ENCODE measurements at regions not wholly inside any gene's neighbourhood (a gene's known extent, or its start where the extent isn't known, plus 50 kb on each side); places are given as distances from the start of the nearest gene placed in this dataset.

GRCh38 chr12:124448955-124449622 is 118.3 kb downstream of the NCOR2 start:
- WGBS (ENCODE audit: insufficient coverage, low coverage, low lambda C conversion rate, missing lambda C conversion rate): 79% methylated on average over 4 of the region's 12 CpGs
- DNase-seq (no peak), ATAC-seq (no peak)
- Histone ChIP-seq H3K27ac (no peak overlapping the region), H3K4me3 (no peak overlapping the region), H3K27me3 (no peaks in the 10 kb centered on the region), H3K9me3 (no peaks in the 10 kb centered on the region), H3K4me1 (peaks cover 0 to 6% (median 2%) of the 10 kb centered on the region in 4 donors), H3K36me3 (peaks cover 0 to 2% (median under 1%) of the 10 kb centered on the region in 4 donors)
- intact Hi-C loops (cut with DNase I): no loop called here
- no peak for TF ChIP-seq POLR2A (IDR thresholded peaks at IDR 0.05)
- TF ChIP-seq, protein P1, sequence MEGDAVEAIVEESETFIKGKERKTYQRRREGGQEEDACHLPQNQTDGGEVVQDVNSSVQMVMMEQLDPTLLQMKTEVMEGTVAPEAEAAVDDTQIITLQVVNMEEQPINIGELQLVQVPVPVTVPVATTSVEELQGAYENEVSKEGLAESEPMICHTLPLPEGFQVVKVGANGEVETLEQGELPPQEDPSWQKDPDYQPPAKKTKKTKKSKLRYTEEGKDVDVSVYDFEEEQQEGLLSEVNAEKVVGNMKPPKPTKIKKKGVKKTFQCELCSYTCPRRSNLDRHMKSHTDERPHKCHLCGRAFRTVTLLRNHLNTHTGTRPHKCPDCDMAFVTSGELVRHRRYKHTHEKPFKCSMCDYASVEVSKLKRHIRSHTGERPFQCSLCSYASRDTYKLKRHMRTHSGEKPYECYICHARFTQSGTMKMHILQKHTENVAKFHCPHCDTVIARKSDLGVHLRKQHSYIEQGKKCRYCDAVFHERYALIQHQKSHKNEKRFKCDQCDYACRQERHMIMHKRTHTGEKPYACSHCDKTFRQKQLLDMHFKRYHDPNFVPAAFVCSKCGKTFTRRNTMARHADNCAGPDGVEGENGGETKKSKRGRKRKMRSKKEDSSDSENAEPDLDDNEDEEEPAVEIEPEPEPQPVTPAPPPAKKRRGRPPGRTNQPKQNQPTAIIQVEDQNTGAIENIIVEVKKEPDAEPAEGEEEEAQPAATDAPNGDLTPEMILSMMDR (IDR thresholded peaks at IDR 0.05): no peak

- intact Hi-C loops (cut with DNase I): no loop called here
- ATAC-seq: no peak
- peaks cover 0 to 4% (median 0%) of the 10 kb centered on the region in 4 donors for H3K4me1 ChIP-seq
- WGBS (ENCODE audit: insufficient coverage, low coverage, low lambda C conversion rate, missing lambda C conversion rate): 72% methylated on average over 2 of the region's 23 CpGs
- H3K36me3 ChIP-seq: peaks cover 0 to 2% (median under 1%) of the 10 kb centered on the region in 4 donors
- no peaks in the 10 kb centered on the region for H3K27me3 ChIP-seq
- H3K9me3 ChIP-seq: no peaks in the 10 kb centered on the region
- no peak for TF ChIP-seq POLR2A (IDR thresholded peaks at IDR 0.05)
- DNase-seq: no peak
- H3K4me3 ChIP-seq: no peak overlapping the region
- H3K27ac ChIP-seq: no peak overlapping the region
Observed at GRCh38 chr12:124448241-124448954, 119.0 kb downstream of the NCOR2 start.

- Histone ChIP-seq H3K9me3 (no peaks in the 10 kb centered on the region), H3K4me1 (no peaks in the 10 kb centered on the region), H3K4me3 (no peak overlapping the region), H3K27me3 (no peaks in the 10 kb centered on the region), H3K36me3 (peaks cover 0 to 4% (median 1%) of the 10 kb centered on the region in 4 donors), H3K27ac (no peak overlapping the region)
- ATAC-seq (no peak), DNase-seq (peak in 2 of 3 donors; percentile 4 to 19)
- TF ChIP-seq, protein P1 (IDR thresholded peaks at IDR 0.05): no peak
- no peak for TF ChIP-seq POLR2A (IDR thresholded peaks at IDR 0.05)
- intact Hi-C loops (cut with DNase I): no loop called here
- no CpG with 5 or more reads among the region's 2 CpGs for WGBS (ENCODE audit: insufficient coverage, low coverage, low lambda C conversion rate, missing lambda C conversion rate)
Observed at GRCh38 chr12:124446364-124446763, 121.0 kb downstream of the NCOR2 start.

- no CpG with 5 or more reads among the region's 8 CpGs for WGBS (ENCODE audit: insufficient coverage, low coverage, low lambda C conversion rate, missing lambda C conversion rate)
- peaks cover 0 to 4% (median 1%) of the 10 kb centered on the region in 4 donors for H3K36me3 ChIP-seq
- H3K27ac ChIP-seq: no peak overlapping the region
Observed at GRCh38 chr12:124445826-124446225, 121.6 kb downstream of the NCOR2 start.

More at GRCh38 chr12:124445826-124446225, 121.6 kb downstream of the NCOR2 start:
- DNase-seq: peak in 2 of 3 donors; percentile 11 to 35
- H3K4me1 ChIP-seq: no peaks in the 10 kb centered on the region
- no peak overlapping the region for H3K4me3 ChIP-seq
- TF ChIP-seq POLR2A (IDR thresholded peaks at IDR 0.05): no peak
- TF ChIP-seq, protein P1 (IDR thresholded peaks at IDR 0.05): no peak
- ATAC-seq: no peak
- no peaks in the 10 kb centered on the region for H3K9me3 ChIP-seq
- H3K27me3 ChIP-seq: no peaks in the 10 kb centered on the region
- intact Hi-C loops (cut with DNase I): no loop called here

Measured in right lobe of liver (tissue), 6 donors.